GM10266 (cell line): ENCODE measurements at regions not wholly inside any gene's neighbourhood (a gene's known extent, or its start where the extent isn't known, plus 50 kb on each side); places are given as distances from the start of the nearest gene placed in this dataset.
A peak's percentile ranks its signal among the peaks of the same experiment; 100 is the strongest.

Experiments used
- DNase-seq: peaks from one replicate; pipeline ENCODE4 v3.0.0; 2012; ENCODE audit errors: extremely low spot score
- CTCF ChIP-seq: IDR thresholded peaks from 2 replicates; pipeline ENCODE4 v1.5.1; 2012; ENCODE audit warnings: mild to moderate bottlenecking, low read depth; ENCODE audit not compliant: control insufficient read depth, insufficient read depth; ENCODE audit errors: missing control alignments

GRCh38 chr7:73971322-73971703 lies 56.7 kb upstream of the ELN start:
- no peak for TF ChIP-seq CTCF
- DNase-seq = peak; percentile 81

- no peak for TF ChIP-seq CTCF
Observed at GRCh38 chr7:73971704-73972341, 56.1 kb upstream of the ELN start.

GRCh38 chr7:73972614-73973013 lies 55.4 kb upstream of the ELN start:
- no peak for TF ChIP-seq CTCF
- DNase-seq = no peak

More at GRCh38 chr7:73971704-73972341, 56.1 kb upstream of the ELN start:
- DNase-seq = no peak

- no peak for TF ChIP-seq CTCF
- DNase-seq = no peak
Observed at GRCh38 chr7:73973091-73973490, 54.9 kb upstream of the ELN start.

- peak; percentile 32 for DNase-seq
- no peak for TF ChIP-seq CTCF
Observed at GRCh38 chr7:73974101-73974947, 53.6 kb upstream of the ELN start.

GRCh38 chr7:73974948-73975926 lies 52.7 kb upstream of the ELN start:
- TF ChIP-seq CTCF = no peak
- DNase-seq = peak; percentile 11
